Stimulated activated effector memory CD8-positive, alpha-beta T cell treated with anti-CD3 and anti-CD28 coated beads, Interleukin-12 subunit alpha, Interleukin-12 subunit beta, amount 100 ng/mL, for 72 hours (primary cell): ENCODE measurements at regions not wholly inside any gene's neighbourhood (a gene's known extent, or its start where the extent isn't known, plus 50 kb on each side); places are given as distances from the start of the nearest gene placed in this dataset.

Experiments
- ATAC-seq: fragments of 150-1000 bp; cut with Tn5 transposase; 2 replicates; pipeline ENCODE4 v1.10.0; 2021
- DNase-seq, 2 donors: peaks; one replicate each; pipeline ENCODE4 v3.0.0; 2021 to 2022; ENCODE audit warnings: low spot score in 2 of 2
- H3K27ac Mint-ChIP-seq: one replicate; pipeline ENCODE4 v1.8.0; 2022; ENCODE audit warnings: mild to moderate bottlenecking, mixed read lengths
- H3K36me3 Mint-ChIP-seq: one replicate; pipeline ENCODE4 v1.8.0; 2022; ENCODE audit warnings: mild to moderate bottlenecking, mixed read lengths
- H3K4me1 Mint-ChIP-seq: one replicate; pipeline ENCODE4 v1.8.0; 2022; ENCODE audit warnings: mixed read lengths
- H3K4me3 Mint-ChIP-seq: one replicate; pipeline ENCODE4 v1.8.0; 2022; ENCODE audit warnings: mild to moderate bottlenecking, mixed read lengths
- H3K9me3 Mint-ChIP-seq: one replicate; pipeline ENCODE4 v1.8.0; 2022; ENCODE audit warnings: mixed read lengths

GRCh38 chr2:217282531-217282930 lies 422.7 kb upstream of the TNP1 start:
- H3K36me3 Mint-ChIP-seq, result no peaks in the 10 kb centered on the region
- no peaks in the 10 kb centered on the region for H3K9me3 Mint-ChIP-seq
- H3K4me1 Mint-ChIP-seq, result no peaks in the 10 kb centered on the region
- no peak for ATAC-seq
- H3K27ac Mint-ChIP-seq, result no peak overlapping the region
- no peak for DNase-seq
- no peak overlapping the region for H3K4me3 Mint-ChIP-seq

GRCh38 chr2:217279556-217279955 lies 419.7 kb upstream of the TNP1 start:
- ATAC-seq (no peak), DNase-seq (no peak)
- no peaks in the 10 kb centered on the region for H3K9me3 Mint-ChIP-seq
- H3K27ac Mint-ChIP-seq, result no peak overlapping the region
- no peaks in the 10 kb centered on the region for H3K36me3 Mint-ChIP-seq
- no peak overlapping the region for H3K4me3 Mint-ChIP-seq
- H3K4me1 Mint-ChIP-seq, result no peaks in the 10 kb centered on the region

- H3K4me3 Mint-ChIP-seq, result no peak overlapping the region
These were observed 419.3 kb upstream of the TNP1 start for GRCh38 chr2:217279140-217279539.

GRCh38 chr2:217277646-217278398 lies 418.0 kb upstream of the TNP1 start:
- Mint-ChIP-seq H3K27ac (no peak overlapping the region), H3K4me1 (no peaks in the 10 kb centered on the region)
- DNase-seq, result no peak

More at GRCh38 chr2:217279140-217279539, 419.3 kb upstream of the TNP1 start:
- no peak for ATAC-seq
- H3K27ac Mint-ChIP-seq, result no peak overlapping the region
- no peaks in the 10 kb centered on the region for H3K36me3 Mint-ChIP-seq
- DNase-seq, result no peak
- no peaks in the 10 kb centered on the region for H3K9me3 Mint-ChIP-seq
- H3K4me1 Mint-ChIP-seq, result no peaks in the 10 kb centered on the region

GRCh38 chr2:217276433-217276832 lies 416.6 kb upstream of the TNP1 start:
- Mint-ChIP-seq H3K4me1 (no peaks in the 10 kb centered on the region), H3K36me3 (no peaks in the 10 kb centered on the region), H3K4me3 (no peak overlapping the region), H3K9me3 (no peaks in the 10 kb centered on the region), H3K27ac (no peak overlapping the region)
- ATAC-seq, result no peak
- no peak for DNase-seq

More at GRCh38 chr2:217277646-217278398, 418.0 kb upstream of the TNP1 start:
- no peak overlapping the region for H3K4me3 Mint-ChIP-seq
- H3K9me3 Mint-ChIP-seq, result no peaks in the 10 kb centered on the region
- ATAC-seq, result no peak
- no peaks in the 10 kb centered on the region for H3K36me3 Mint-ChIP-seq

- DNase-seq (no peak), ATAC-seq (no peak)
- Mint-ChIP-seq H3K27ac (no peak overlapping the region), H3K4me1 (no peaks in the 10 kb centered on the region), H3K36me3 (no peaks in the 10 kb centered on the region), H3K4me3 (no peak overlapping the region), H3K9me3 (no peaks in the 10 kb centered on the region)
These were observed 415.2 kb upstream of the TNP1 start for GRCh38 chr2:217275091-217275490.

GRCh38 chr2:217274578-217274977 lies 414.7 kb upstream of the TNP1 start:
- ATAC-seq, result no peak
- Mint-ChIP-seq H3K36me3 (no peaks in the 10 kb centered on the region), H3K4me1 (no peaks in the 10 kb centered on the region), H3K27ac (no peak overlapping the region), H3K9me3 (no peaks in the 10 kb centered on the region), H3K4me3 (no peak overlapping the region)
- no peak for DNase-seq

- Mint-ChIP-seq H3K9me3 (no peaks in the 10 kb centered on the region), H3K4me1 (no peaks in the 10 kb centered on the region), H3K4me3 (no peak overlapping the region), H3K27ac (no peak overlapping the region), H3K36me3 (no peaks in the 10 kb centered on the region)
- DNase-seq, result no peak
- no peak for ATAC-seq
These were observed 414.0 kb upstream of the TNP1 start for GRCh38 chr2:217273851-217274250.

- H3K9me3 Mint-ChIP-seq, result no peaks in the 10 kb centered on the region
- no peak overlapping the region for H3K4me3 Mint-ChIP-seq
- H3K27ac Mint-ChIP-seq, result no peak overlapping the region
- no peaks in the 10 kb centered on the region for H3K36me3 Mint-ChIP-seq
- no peak for ATAC-seq
- H3K4me1 Mint-ChIP-seq, result no peaks in the 10 kb centered on the region
- DNase-seq, result no peak
These were observed 413.3 kb upstream of the TNP1 start for GRCh38 chr2:217273162-217273561.

GRCh38 chr2:217271813-217272212 lies 411.9 kb upstream of the TNP1 start:
- no peak for DNase-seq
- no peaks in the 10 kb centered on the region for H3K36me3 Mint-ChIP-seq
- H3K4me1 Mint-ChIP-seq, result no peaks in the 10 kb centered on the region
- no peak overlapping the region for H3K27ac Mint-ChIP-seq
- no peak overlapping the region for H3K4me3 Mint-ChIP-seq
- H3K9me3 Mint-ChIP-seq, result no peaks in the 10 kb centered on the region
- ATAC-seq, result no peak

GRCh38 chr2:217270485-217271121 lies 410.7 kb upstream of the TNP1 start:
- Mint-ChIP-seq H3K36me3 (no peaks in the 10 kb centered on the region), H3K4me1 (no peaks in the 10 kb centered on the region), H3K9me3 (no peaks in the 10 kb centered on the region), H3K4me3 (no peak overlapping the region), H3K27ac (no peak overlapping the region)
- DNase-seq (no peak), ATAC-seq (no peak)

- H3K4me3 Mint-ChIP-seq, result no peak overlapping the region
- H3K36me3 Mint-ChIP-seq, result no peaks in the 10 kb centered on the region
- ATAC-seq (no peak), DNase-seq (no peak)
- no peaks in the 10 kb centered on the region for H3K4me1 Mint-ChIP-seq
- H3K27ac Mint-ChIP-seq, result no peak overlapping the region
- no peaks in the 10 kb centered on the region for H3K9me3 Mint-ChIP-seq
These were observed 410.0 kb upstream of the TNP1 start for GRCh38 chr2:217269701-217270484.

GRCh38 chr2:217268978-217269377 lies 409.1 kb upstream of the TNP1 start:
- H3K9me3 Mint-ChIP-seq, result no peaks in the 10 kb centered on the region
- H3K4me3 Mint-ChIP-seq, result no peak overlapping the region
- H3K27ac Mint-ChIP-seq, result no peak overlapping the region
- no peak for DNase-seq
- no peak for ATAC-seq
- H3K4me1 Mint-ChIP-seq, result no peaks in the 10 kb centered on the region
- H3K36me3 Mint-ChIP-seq, result no peaks in the 10 kb centered on the region

GRCh38 chr2:217267758-217268157 lies 407.9 kb upstream of the TNP1 start:
- Mint-ChIP-seq H3K4me1 (no peaks in the 10 kb centered on the region), H3K36me3 (no peaks in the 10 kb centered on the region), H3K27ac (no peak overlapping the region), H3K4me3 (no peak overlapping the region), H3K9me3 (no peaks in the 10 kb centered on the region)
- ATAC-seq (no peak), DNase-seq (no peak)

GRCh38 chr2:217263756-217264155 lies 403.9 kb upstream of the TNP1 start:
- DNase-seq, result no peak
- H3K4me3 Mint-ChIP-seq, result no peak overlapping the region
- H3K4me1 Mint-ChIP-seq, result no peaks in the 10 kb centered on the region

GRCh38 chr2:217262911-217263310 lies 403.0 kb upstream of the TNP1 start:
- Mint-ChIP-seq H3K4me3 (no peak overlapping the region), H3K36me3 (no peaks in the 10 kb centered on the region), H3K9me3 (no peaks in the 10 kb centered on the region), H3K4me1 (no peaks in the 10 kb centered on the region), H3K27ac (no peak overlapping the region)
- ATAC-seq, result no peak
- DNase-seq, result no peak

More at GRCh38 chr2:217263756-217264155, 403.9 kb upstream of the TNP1 start:
- Mint-ChIP-seq H3K9me3 (no peaks in the 10 kb centered on the region), H3K27ac (no peak overlapping the region), H3K36me3 (no peaks in the 10 kb centered on the region)
- no peak for ATAC-seq
